Keratinocyte (primary cell): ENCODE measurements at regions not wholly inside any gene's neighbourhood (a gene's known extent, or its start where the extent isn't known, plus 50 kb on each side); places are given as distances from the start of the nearest gene placed in this dataset.

ENCODE experiments used
- DNase-seq: peaks from one replicate; pipeline ENCODE4 v3.0.0-alpha.2; 2011; ENCODE audit warnings: low read depth, missing footprints, low spot score
- FAIRE-seq: peaks from 2 replicates; lab custom pipeline; 2011; peaks lifted over from hg19 to GRCh38; lab: Jason Lieb, UNC
- H2AFZ ChIP-seq: 2 replicates; pipeline ENCODE4 v1.6.0; 2012; ENCODE audit warnings: low read length, control low read depth, inconsistent platforms; ENCODE audit not compliant: control insufficient read depth
- H3K27ac ChIP-seq: 2 replicates; pipeline ENCODE4 v1.5.1; 2011; ENCODE audit warnings: low read length; ENCODE audit not compliant: control insufficient read depth, insufficient read depth
- H3K27me3 ChIP-seq: 3 replicates; pipeline ENCODE4 v1.6.0; 2011; ENCODE audit warnings: low read length; ENCODE audit not compliant: control insufficient read depth, insufficient read depth; ENCODE audit errors: extremely low read depth
- H3K36me3 ChIP-seq, 2 experiments: 2 replicates in 1 of 2; 3 replicates in 1 of 2; pipeline ENCODE4 v1.5.1; 2011; ENCODE audit warnings: low read length in 2 of 2, mild to moderate bottlenecking in 1 of 2; ENCODE audit not compliant: control insufficient read depth in 2 of 2, insufficient read depth in 2 of 2; ENCODE audit errors: extremely low read depth in 1 of 2
- H3K4me1 ChIP-seq: 3 replicates; pipeline ENCODE4 v1.5.1; 2011; ENCODE audit warnings: low read length; ENCODE audit not compliant: control insufficient read depth, insufficient read depth; ENCODE audit errors: extremely low read depth
- H3K4me2 ChIP-seq: 3 replicates; pipeline ENCODE4 v1.6.0; 2011; ENCODE audit warnings: low read depth, low read length; ENCODE audit not compliant: control insufficient read depth, insufficient read depth; ENCODE audit errors: extremely low read depth
- H3K4me3 ChIP-seq, 3 experiments: fragments of 200-600 bp in 1 of 3; sonication (generic) in 1 of 3; 2 replicates in 2 of 3; 3 replicates in 1 of 3; pipeline ENCODE4 v1.5.1; 2011 to 2016; ENCODE audit warnings: low read length in 3 of 3, mild to moderate bottlenecking in 3 of 3, control low read depth in 2 of 3, inconsistent platforms in 1 of 3, low read depth in 1 of 3, mixed read lengths in 1 of 3, mixed run types in 1 of 3, moderate library complexity in 1 of 3; ENCODE audit not compliant: control insufficient read depth in 2 of 3, insufficient read depth in 2 of 3; ENCODE audit errors: extremely low read depth in 1 of 3
- H3K79me2 ChIP-seq: 2 replicates; pipeline ENCODE4 v1.6.0; 2012; ENCODE audit warnings: low read length; ENCODE audit not compliant: control insufficient read depth, insufficient read depth
- H3K9ac ChIP-seq: 3 replicates; pipeline ENCODE4 v1.6.0; 2011; ENCODE audit warnings: low read length; ENCODE audit not compliant: control insufficient read depth, insufficient read depth; ENCODE audit errors: extremely low read depth
- H3K9me1 ChIP-seq: 3 replicates; pipeline ENCODE4 v1.6.0; 2011; ENCODE audit warnings: low read length; ENCODE audit not compliant: control insufficient read depth, insufficient read depth; ENCODE audit errors: extremely low read depth
- H3K9me3 ChIP-seq: 2 replicates; pipeline ENCODE4 v1.5.1; 2012; ENCODE audit warnings: low read depth, low read length; ENCODE audit not compliant: control insufficient read depth
- H4K20me1 ChIP-seq: 3 replicates; pipeline ENCODE4 v1.6.0; 2011; ENCODE audit warnings: low read length; ENCODE audit not compliant: control insufficient read depth, insufficient read depth; ENCODE audit errors: extremely low read depth
- CTCF ChIP-seq, 3 experiments: IDR thresholded peaks in 1 of 3; conservative IDR thresholded peaks in 1 of 3; optimal IDR thresholded peaks in 1 of 3; 2 replicates in 2 of 3; 3 replicates in 1 of 3; pipeline versions ENCODE3 to v1.5.1; 2011; ENCODE audit warnings: low read length in 3 of 3, mild to moderate bottlenecking in 3 of 3, moderate library complexity in 2 of 3, control low read depth in 1 of 3, inconsistent platforms in 1 of 3; ENCODE audit not compliant: insufficient read depth in 2 of 3; ENCODE audit errors: extremely low read depth in 1 of 3
- EZH2 ChIP-seq: IDR thresholded peaks from one replicate; pipeline ENCODE4 v1.6.1; 2012; ENCODE audit warnings: inconsistent platforms, mild to moderate bottlenecking, low read length, moderate library complexity
- dilution Hi-C: fragments of 300-500 bp; cut with MboI; formaldehyde crosslinking; loops from one replicate; pipeline ENCODE4 v1.7.0; 2020; ENCODE audit warnings: low sequenced_read_pairs; ENCODE audit not compliant: extremely low pct_ligation_motif_present

DNA sequence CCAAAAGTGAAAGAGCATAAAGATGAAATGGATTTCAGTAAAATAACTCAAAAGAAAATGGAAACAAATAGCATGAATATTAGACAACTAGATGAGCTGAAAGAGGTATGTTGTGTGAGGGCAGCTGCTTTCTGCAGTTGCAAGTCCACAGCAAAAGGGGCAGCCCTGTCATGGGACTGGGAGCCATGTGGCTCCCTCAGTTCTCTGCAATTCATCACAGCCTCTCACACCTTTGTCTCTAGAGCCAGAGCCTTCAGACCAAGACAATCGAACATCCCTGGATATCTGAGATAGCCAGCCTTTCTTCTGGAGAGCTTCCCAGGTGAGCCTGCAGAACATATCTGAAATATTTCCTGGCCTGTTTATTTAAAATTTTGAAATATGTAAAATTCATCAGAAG, 538.7 kb downstream of the REEP3 start:
- Histone ChIP-seq H3K79me2 (no peaks in the 10 kb centered on the region), H3K9ac (no peak overlapping the region), H3K4me2 (no peak overlapping the region), H3K9me1 (no peaks in the 10 kb centered on the region), H3K4me1 (no peaks in the 10 kb centered on the region), H3K27me3 (no peaks in the 10 kb centered on the region), H3K4me3 (no peak overlapping the region), H4K20me1 (no peaks in the 10 kb centered on the region), H3K9me3 (no peaks in the 10 kb centered on the region), H2AFZ (no peak overlapping the region), H3K27ac (no peak overlapping the region), H3K36me3 (no peaks in the 10 kb centered on the region)
- FAIRE-seq (no peak), DNase-seq (no peak)
- dilution Hi-C loops, result no loop called here
- TF ChIP-seq EZH2 (no peak), CTCF (optimal IDR thresholded peaks at IDR 0.05 in 1 of 3, IDR thresholded peaks at IDR 0.05 in 1 of 3, conservative IDR thresholded peaks at IDR 0.05 in 1 of 3; ENCODE audit: extremely low read depth in 1 of 3, insufficient read depth in 2 of 3, low read length in 3 of 3) (no peak)

GRCh38 chr10:64060389-64060788, 539.2 kb downstream of the REEP3 start:
- Histone ChIP-seq H3K4me2 (no peak overlapping the region), H3K79me2 (no peaks in the 10 kb centered on the region), H3K4me3 (no peak overlapping the region), H3K36me3 (no peaks in the 10 kb centered on the region), H3K9me1 (no peaks in the 10 kb centered on the region), H4K20me1 (no peaks in the 10 kb centered on the region), H3K9me3 (no peaks in the 10 kb centered on the region), H3K9ac (no peak overlapping the region), H2AFZ (no peak overlapping the region), H3K27ac (no peak overlapping the region), H3K27me3 (no peaks in the 10 kb centered on the region), H3K4me1 (no peaks in the 10 kb centered on the region)
- dilution Hi-C loops, result no loop called here
- TF ChIP-seq CTCF (optimal IDR thresholded peaks at IDR 0.05 in 1 of 3, IDR thresholded peaks at IDR 0.05 in 1 of 3, conservative IDR thresholded peaks at IDR 0.05 in 1 of 3; ENCODE audit: extremely low read depth in 1 of 3, insufficient read depth in 2 of 3, low read length in 3 of 3) (no peak), EZH2 (no peak)
- no peak for FAIRE-seq
- no peak for DNase-seq
